ENCODE measurements at regions not wholly inside any gene's neighbourhood (a gene's known extent, or its start where the extent isn't known, plus 50 kb on each side); places are given as distances from the start of the nearest gene placed in this dataset.
"Not testable (repeated sequence)": the region's sequence is repeated elsewhere in the genome, so short reads cannot be mapped to it uniquely, and the experiment has no call there.

- in situ Hi-C loops (cut with HindIII; ENCODE audit: low sequenced_read_pairs), result no loop called here
- no peak for TF ChIP-seq CTCF (IDR thresholded peaks at IDR 0.05; ENCODE audit: low read depth, low read length)
- no peak overlapping the region for H3K4me3 ChIP-seq (ENCODE audit: low read depth, low read length)
- DNase-seq (ENCODE audit: low read depth, low spot score), result no peak
Observed at GRCh38 chr5:2153350-2153749, 270.6 kb upstream of the IRX4 start.

- peak; percentile 53 for TF ChIP-seq CTCF (IDR thresholded peaks at IDR 0.05; ENCODE audit: low read depth, low read length)
- in situ Hi-C loops (cut with HindIII; ENCODE audit: low sequenced_read_pairs); DNase-seq (ENCODE audit: low read depth, low spot score); H3K4me3 ChIP-seq (ENCODE audit: low read depth, low read length): not testable (repeated sequence)
Observed at GRCh38 chr5:2151301-2151888, 268.7 kb upstream of the IRX4 start.

- no peak overlapping the region for H3K4me3 ChIP-seq (ENCODE audit: low read depth, low read length)
- in situ Hi-C loops (cut with HindIII; ENCODE audit: low sequenced_read_pairs), result no loop called here
- no peak for TF ChIP-seq CTCF (IDR thresholded peaks at IDR 0.05; ENCODE audit: low read depth, low read length)
- no peak for DNase-seq (ENCODE audit: low read depth, low spot score)
Observed at GRCh38 chr5:2149195-2149539, 266.4 kb upstream of the IRX4 start.

- in situ Hi-C loops (cut with HindIII; ENCODE audit: low sequenced_read_pairs), result no loop called here
- TF ChIP-seq CTCF (IDR thresholded peaks at IDR 0.05; ENCODE audit: low read depth, low read length), result no peak
- DNase-seq (ENCODE audit: low read depth, low spot score), result no peak
- no peak overlapping the region for H3K4me3 ChIP-seq (ENCODE audit: low read depth, low read length)
Observed at GRCh38 chr5:2148312-2149194, 265.8 kb upstream of the IRX4 start.

GRCh38 chr5:2147504-2148311, 265.0 kb upstream of the IRX4 start:
- H3K4me3 ChIP-seq (ENCODE audit: low read depth, low read length), result no peak overlapping the region
- in situ Hi-C loops (cut with HindIII; ENCODE audit: low sequenced_read_pairs), result no loop called here
- no peak for TF ChIP-seq CTCF (IDR thresholded peaks at IDR 0.05; ENCODE audit: low read depth, low read length)
- DNase-seq (ENCODE audit: low read depth, low spot score), result no peak

- in situ Hi-C loops (cut with HindIII; ENCODE audit: low sequenced_read_pairs), result no loop called here
- no peak for TF ChIP-seq CTCF (IDR thresholded peaks at IDR 0.05; ENCODE audit: low read depth, low read length)
- DNase-seq (ENCODE audit: low read depth, low spot score), result no peak
- no peak overlapping the region for H3K4me3 ChIP-seq (ENCODE audit: low read depth, low read length)
Observed at GRCh38 chr5:2143646-2144353, 261.1 kb upstream of the IRX4 start.

Data from astrocyte of the spinal cord (primary cell).